ENCODE measurements at regions not wholly inside any gene's neighbourhood (a gene's known extent, or its start where the extent isn't known, plus 50 kb on each side); places are given as distances from the start of the nearest gene placed in this dataset.
"Not testable (repeated sequence)": the region's sequence is repeated elsewhere in the genome, so short reads cannot be mapped to it uniquely, and the experiment has no call there.

GRCh38 chr3:110324171-110324705, 747.4 kb upstream of the NECTIN3 start:
- DNase-seq (ENCODE audit: low read depth): no peak

DNA sequence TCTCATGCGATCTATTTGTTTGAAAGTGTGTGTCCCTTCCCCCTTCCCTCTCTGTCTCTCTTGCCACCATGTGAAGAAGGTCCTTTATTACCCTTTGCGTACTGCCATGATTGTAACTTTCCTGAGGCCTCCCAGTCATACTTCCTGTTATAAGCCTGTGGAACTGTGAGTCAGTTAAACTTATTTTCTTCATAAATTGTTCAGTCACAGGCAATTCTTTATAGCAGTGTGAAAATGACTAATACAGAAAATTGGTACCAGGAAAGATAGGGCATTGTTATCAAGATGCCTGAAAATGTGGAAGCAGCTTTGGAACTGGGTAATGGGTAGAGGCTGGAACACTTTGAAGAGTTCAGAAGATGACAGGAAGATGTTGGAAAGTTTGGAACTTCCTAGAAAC, 743.7 kb upstream of the NECTIN3 start:
- DNase-seq (ENCODE audit: low read depth): peak; percentile 79

DNA sequence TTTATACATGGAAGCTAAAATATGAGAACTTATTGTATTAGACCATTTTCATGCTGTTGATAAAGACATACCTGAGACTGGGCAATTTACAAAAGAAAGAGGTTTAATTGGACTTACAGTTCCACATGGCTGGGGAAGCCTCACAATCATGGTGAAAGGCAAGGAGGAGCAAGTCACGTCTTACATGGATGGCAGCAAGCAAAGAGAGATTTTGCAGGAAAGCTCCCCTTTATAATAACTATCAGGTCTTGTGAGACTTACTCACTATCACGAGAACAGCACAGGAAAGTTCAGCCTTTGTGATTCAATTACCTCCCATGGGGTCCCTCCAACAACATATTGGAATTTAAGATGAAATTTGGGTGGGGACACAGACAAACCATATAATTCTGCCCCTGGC, 740.1 kb upstream of the NECTIN3 start:
- not testable (repeated sequence) for DNase-seq (ENCODE audit: low read depth)

- peak; percentile 14 for DNase-seq (ENCODE audit: low read depth)
These were observed 739.0 kb upstream of the NECTIN3 start for GRCh38 chr3:110332629-110333028.

DNA sequence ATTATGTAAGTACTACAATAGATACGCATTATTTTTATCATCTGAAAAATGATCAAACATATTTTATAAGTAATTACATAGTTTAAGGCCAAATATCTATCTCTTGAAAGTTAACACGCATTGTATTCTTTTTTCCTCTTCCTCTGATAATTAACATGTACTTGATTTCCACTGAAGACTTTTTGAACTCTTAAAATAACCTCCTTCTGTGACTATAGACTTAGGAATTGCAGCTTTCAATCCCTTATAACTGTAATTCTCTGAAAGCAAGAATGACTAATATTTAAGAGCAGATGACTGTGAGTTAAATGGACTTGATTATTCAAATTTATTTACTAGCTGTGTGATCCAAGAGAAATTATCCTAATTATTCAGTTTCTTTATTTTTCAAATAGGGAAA, 730.6 kb upstream of the NECTIN3 start:
- peak; percentile 56 for DNase-seq (ENCODE audit: low read depth)

GRCh38 chr3:110343376-110343775, 728.2 kb upstream of the NECTIN3 start:
- peak; percentile 92 for DNase-seq (ENCODE audit: low read depth)

DNA sequence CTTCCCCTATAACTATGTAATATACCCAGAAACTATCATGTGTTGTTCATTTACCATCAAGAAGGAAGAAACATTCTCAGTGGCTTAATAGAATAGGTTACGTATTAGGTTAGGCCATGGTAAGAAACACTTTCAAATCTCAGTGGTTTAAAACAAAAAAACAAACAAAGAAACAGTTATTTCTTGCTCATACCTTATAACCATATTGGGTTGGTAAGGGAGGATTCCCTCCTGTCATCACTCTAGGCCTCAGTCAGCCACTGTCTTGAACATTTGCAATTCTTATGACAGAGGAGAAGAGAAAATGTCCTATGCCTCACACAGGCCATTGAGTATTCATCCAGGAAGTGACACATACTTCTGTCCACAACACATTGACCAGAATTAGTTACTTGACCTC, 727.7 kb upstream of the NECTIN3 start:
- peak; percentile 70 for DNase-seq (ENCODE audit: low read depth)

DNA sequence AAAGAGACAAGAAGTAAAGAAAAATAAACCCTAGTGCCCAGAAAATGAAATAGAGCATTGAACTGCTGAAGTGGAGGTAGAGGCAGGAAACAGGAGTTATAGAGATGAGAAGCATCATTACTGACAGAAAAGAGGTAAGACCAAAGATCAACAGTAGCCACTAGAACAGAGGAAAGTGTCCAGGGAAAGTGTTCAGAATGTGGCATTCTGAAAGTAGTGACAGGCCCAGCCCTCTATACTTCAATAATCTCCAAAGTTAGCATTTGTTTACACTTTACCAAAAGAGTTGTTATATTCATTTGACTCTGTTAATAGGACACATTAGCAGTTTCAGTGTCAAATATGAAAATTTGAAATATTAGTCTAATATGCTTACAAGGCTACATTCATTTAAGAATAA, 727.1 kb upstream of the NECTIN3 start:
- DNase-seq (ENCODE audit: low read depth): no peak

GRCh38 chr3:110344897-110345767, 726.5 kb upstream of the NECTIN3 start:
- peak; percentile 8 for DNase-seq (ENCODE audit: low read depth)

DNA sequence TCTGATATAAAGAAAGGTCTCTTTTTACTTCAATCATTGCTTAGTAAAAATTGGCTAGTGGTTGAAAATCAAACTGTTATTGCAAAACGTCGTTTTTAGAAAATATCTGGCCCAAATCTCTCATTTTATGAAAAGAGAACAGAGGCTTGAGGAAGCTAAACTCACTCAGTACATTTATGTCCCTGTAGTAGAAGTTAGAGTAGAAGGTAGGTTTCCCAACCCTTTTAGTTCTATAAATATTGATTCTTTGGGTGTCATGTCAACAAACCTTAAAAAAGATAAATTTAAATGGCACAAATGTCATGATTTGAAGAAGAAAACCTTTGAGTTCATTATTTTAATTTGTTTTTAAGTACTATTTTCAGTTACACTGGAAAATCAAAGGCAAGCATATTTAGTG, 722.3 kb upstream of the NECTIN3 start:
- DNase-seq (ENCODE audit: low read depth): no peak

DNA sequence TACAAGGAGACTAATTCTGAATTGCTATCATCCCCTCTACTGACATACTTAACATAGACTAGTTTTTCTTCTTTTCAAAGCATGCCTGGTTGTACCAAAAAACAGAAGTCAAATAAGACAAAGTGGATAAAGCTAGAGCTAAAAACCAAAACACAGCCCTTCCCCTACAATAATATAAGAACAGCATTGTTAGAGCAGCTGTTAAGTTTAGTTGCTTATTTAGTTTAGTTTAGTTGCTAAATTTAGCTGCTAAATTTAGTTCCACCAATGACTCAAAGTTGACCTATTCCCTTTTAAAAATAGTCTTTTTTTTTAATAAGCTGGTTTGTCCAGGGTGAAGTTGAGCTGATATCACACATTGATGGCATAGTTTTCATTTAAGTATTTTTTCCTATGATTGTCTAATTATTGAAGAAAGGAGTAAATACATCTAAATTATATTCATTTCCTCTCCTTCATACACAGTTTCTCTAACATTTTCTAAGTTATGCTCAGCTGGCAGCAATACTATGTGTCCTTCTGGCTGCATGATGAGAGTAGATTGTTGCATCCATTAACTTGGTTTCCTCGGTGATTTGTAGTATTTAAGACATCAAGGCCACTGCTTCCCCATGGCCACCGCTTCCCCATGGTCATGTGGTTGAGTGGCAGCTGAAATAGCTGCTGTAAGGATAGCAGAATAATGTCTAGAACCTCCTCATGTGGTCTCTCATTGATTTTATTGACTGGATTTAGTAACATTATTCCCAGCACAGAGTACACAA, 718.6 kb upstream of the NECTIN3 start:
- DNase-seq (ENCODE audit: low read depth): peak; percentile 11

DNA sequence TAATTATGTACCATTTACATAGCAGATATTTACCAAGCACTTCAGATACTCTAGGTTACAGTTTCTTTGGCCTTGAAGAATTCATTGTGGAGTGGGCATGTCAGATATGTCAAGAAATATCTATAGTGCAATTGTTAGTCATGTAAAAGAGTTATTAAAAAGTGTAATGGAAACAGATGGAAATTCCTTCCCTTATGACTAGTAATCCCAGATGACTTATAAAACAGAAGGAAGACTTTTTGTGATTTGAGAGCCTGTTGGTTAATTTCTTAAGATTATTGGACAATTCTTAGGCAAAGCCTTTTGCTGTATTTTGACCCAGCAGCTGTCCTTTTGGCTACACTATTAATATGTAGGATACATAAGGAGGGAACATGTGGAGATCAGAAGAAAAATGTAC, 708.9 kb upstream of the NECTIN3 start:
- no peak for DNase-seq (ENCODE audit: low read depth)

DNA sequence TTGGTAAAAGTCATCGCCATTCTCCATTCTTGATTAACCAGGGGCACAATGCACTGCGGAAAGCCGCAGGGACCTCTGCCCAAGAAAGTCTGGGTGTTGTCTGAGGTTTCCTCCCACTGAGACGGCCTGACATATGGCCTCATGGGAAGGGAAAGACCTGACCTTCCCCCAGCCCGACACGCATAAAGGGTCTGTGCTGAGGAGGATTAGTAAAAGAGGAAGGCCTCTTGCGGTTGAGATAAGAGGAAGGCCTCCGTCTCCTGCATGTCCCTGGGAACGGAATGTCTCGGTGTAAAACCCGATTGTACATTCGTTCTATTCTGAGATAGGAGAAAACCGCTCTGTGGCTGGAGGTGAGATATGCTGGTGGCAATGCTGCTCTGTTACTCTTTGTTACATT, 704.3 kb upstream of the NECTIN3 start:
- not testable (repeated sequence) for DNase-seq (ENCODE audit: low read depth)

DNA sequence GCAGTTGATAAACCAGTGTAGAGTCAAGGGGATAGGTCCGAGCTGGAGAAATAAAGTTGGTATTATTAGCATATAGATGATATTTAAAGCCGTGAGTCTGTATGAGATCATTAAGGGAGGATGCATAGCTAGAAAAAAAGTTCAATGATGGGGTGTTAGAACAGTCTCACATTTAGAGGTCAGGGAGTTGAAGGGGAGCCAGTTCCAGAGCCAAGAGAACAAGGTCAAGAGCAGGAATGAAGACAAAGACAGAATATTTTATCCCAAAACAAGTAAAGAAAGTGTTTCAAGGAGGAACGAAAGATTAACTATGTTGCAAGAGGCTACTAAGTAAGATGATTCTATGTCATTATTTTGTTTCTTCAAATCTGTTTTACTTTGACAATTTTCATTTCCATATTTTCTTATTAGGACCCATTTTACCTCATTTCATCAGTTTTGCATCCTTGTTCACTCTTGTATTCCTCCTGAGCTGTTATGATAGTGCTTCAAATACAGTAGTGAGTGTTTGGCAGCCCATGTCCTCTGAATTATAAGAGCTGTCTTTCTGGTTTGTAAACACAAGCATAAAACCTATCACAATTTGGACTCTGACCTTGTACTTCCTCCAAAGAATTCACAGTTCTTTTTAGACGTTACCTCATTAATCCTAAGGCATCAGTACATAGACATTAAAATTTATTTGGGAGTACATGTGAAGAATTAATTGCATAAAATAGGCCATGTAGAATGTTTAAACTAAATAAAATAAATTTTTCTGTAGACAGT, 695.7 kb upstream of the NECTIN3 start:
- DNase-seq (ENCODE audit: low read depth): no peak

DNA sequence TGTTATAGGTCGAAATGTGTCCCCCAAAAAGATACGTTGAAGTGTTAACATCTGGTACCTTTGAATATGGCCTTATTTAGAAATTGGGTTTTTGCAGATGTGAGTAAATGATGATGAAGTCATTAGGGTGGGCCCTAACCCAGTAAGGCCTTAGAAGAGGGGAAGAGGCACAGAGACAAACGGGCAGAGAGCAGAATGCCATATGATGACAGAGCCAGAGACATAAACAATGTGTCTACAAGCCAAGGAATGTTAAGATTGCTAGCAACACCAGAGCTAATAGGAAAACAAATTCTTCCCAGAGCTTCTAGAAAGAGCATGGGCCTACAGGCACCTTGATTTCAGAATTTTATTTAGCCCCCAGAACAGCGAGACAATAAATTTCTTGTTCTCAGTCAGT, 693.1 kb upstream of the NECTIN3 start:
- DNase-seq (ENCODE audit: low read depth): no peak

- peak; percentile 66 for DNase-seq (ENCODE audit: low read depth)
These were observed 689.6 kb upstream of the NECTIN3 start for GRCh38 chr3:110381992-110382391.

DNA sequence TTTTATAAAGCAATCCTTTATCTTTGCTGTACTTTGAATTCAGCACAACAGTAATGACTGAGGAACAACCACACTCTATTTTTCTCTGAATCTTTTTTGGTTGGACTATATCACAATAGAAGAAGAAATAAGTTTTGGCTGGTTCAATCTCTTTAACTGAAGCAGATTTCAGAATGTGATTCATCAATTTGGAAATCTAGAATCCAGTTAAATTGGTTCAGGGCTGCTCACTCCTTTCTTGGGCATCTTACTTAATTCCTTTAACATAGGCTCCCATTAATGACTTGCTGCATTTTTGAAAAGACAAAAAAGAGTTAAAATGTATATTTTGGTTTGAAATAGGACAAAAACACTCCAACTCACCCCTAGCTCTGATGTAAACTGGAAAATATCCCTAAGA, 688.3 kb upstream of the NECTIN3 start:
- DNase-seq (ENCODE audit: low read depth): no peak

GRCh38 chr3:110384601-110385000, 687.0 kb upstream of the NECTIN3 start:
- DNase-seq (ENCODE audit: low read depth): peak; percentile 70

DNA sequence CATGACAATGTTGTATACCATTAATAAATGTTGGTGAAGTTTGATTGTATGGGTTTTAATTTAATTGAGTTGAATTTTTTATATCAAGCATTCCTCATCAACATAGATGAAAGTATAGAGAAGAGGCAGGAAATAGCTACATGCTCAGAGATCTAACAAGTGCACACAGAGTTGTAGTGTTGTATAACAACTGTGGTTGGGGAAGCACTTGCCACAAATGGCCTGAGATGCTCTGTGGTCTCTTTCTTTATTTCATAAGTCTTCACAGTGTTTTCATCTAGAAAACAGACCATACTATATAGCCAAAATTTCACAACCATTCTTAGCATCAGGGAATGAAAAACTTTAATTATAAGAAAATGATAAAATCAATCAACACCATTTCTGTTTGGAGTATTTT, 682.6 kb upstream of the NECTIN3 start:
- DNase-seq (ENCODE audit: low read depth): no peak

GRCh38 chr3:110390372-110390771, 681.2 kb upstream of the NECTIN3 start:
- no peak for DNase-seq (ENCODE audit: low read depth)

- DNase-seq (ENCODE audit: low read depth): no peak
These were observed 680.6 kb upstream of the NECTIN3 start for GRCh38 chr3:110391042-110391441.

Data from M059J (cell line).